H9 (cell line): ENCODE measurements at regions not wholly inside any gene's neighbourhood (a gene's known extent, or its start where the extent isn't known, plus 50 kb on each side); places are given as distances from the start of the nearest gene placed in this dataset.

ENCODE experiments used
- DNase-seq: peaks from one replicate; pipeline ENCODE4 v3.0.0-alpha.2; 2017
- H2AFZ ChIP-seq: one replicate; pipeline ENCODE4 v1.6.1; 2013; ENCODE audit warnings: mild to moderate bottlenecking, low read length, control low read depth, moderate library complexity
- H2AK5ac ChIP-seq: 2 replicates; pipeline ENCODE4 v1.6.1; 2013; ENCODE audit warnings: low read length, control low read depth, mixed read lengths; ENCODE audit not compliant: insufficient read length
- H2BK120ac ChIP-seq: one replicate; pipeline ENCODE4 v1.6.1; 2013; ENCODE audit warnings: low read depth, mild to moderate bottlenecking, low read length, control low read depth, inconsistent platforms; ENCODE audit not compliant: poor library complexity, severe bottlenecking
- H2BK12ac ChIP-seq: 2 replicates; pipeline ENCODE4 v1.6.1; 2013; ENCODE audit warnings: low read length, control low read depth, mixed read lengths, low read depth; ENCODE audit not compliant: insufficient read length
- H2BK15ac ChIP-seq: 2 replicates; pipeline ENCODE4 v1.6.1; 2013; ENCODE audit warnings: low read depth, low read length, control low read depth
- H2BK20ac ChIP-seq: one replicate; pipeline ENCODE4 v1.6.1; 2013; ENCODE audit warnings: low read depth, mild to moderate bottlenecking, low read length, control low read depth, inconsistent platforms; ENCODE audit not compliant: poor library complexity, severe bottlenecking
- H2BK5ac ChIP-seq: 2 replicates; pipeline ENCODE4 v1.6.1; 2013; ENCODE audit warnings: low read length, control low read depth, mixed read lengths; ENCODE audit not compliant: insufficient read length
- H3K14ac ChIP-seq: 2 replicates; pipeline ENCODE4 v1.6.1; 2013; ENCODE audit warnings: low read length, control low read depth; ENCODE audit not compliant: insufficient read depth
- H3K18ac ChIP-seq: 2 replicates; pipeline ENCODE4 v1.6.1; 2013; ENCODE audit warnings: low read depth, mild to moderate bottlenecking, mixed read lengths, low read length, control low read depth; ENCODE audit not compliant: insufficient read length
- H3K23ac ChIP-seq: 2 replicates; pipeline ENCODE4 v1.6.1; 2013; ENCODE audit warnings: low read length, control low read depth, mixed read lengths, low read depth; ENCODE audit not compliant: insufficient read length
- H3K23me2 ChIP-seq: 2 replicates; pipeline ENCODE4 v1.6.1; 2013; ENCODE audit warnings: low read depth, mild to moderate bottlenecking, mixed read lengths, low read length, control low read depth; ENCODE audit not compliant: insufficient read length, poor library complexity, severe bottlenecking
- H3K27ac ChIP-seq: 2 replicates; pipeline ENCODE4 v1.5.1; 2013; ENCODE audit warnings: low read length, control low read depth, mixed read lengths, low read depth; ENCODE audit not compliant: insufficient read length
- H3K27me3 ChIP-seq: 2 replicates; pipeline ENCODE4 v1.6.1; 2013; ENCODE audit warnings: low read length, control low read depth, inconsistent platforms; ENCODE audit not compliant: insufficient read depth
- H3K4ac ChIP-seq: 2 replicates; pipeline ENCODE4 v1.6.1; 2013; ENCODE audit warnings: low read depth, mild to moderate bottlenecking, control low read depth, inconsistent platforms, low read length, moderate library complexity
- H3K4me1 ChIP-seq: 2 replicates; pipeline ENCODE4 v1.6.1; 2013; ENCODE audit warnings: low read length, control low read depth, inconsistent platforms; ENCODE audit not compliant: insufficient read depth
- H3K4me2 ChIP-seq: 2 replicates; pipeline ENCODE4 v1.6.1; 2013; ENCODE audit warnings: low read length, control low read depth, mixed read lengths; ENCODE audit not compliant: insufficient read length, insufficient read depth
- H3K56ac ChIP-seq: 2 replicates; pipeline ENCODE4 v1.6.1; 2013; ENCODE audit warnings: low read depth, mild to moderate bottlenecking, mixed read lengths, low read length, control low read depth; ENCODE audit not compliant: insufficient read length
- H3K79me1 ChIP-seq: 2 replicates; pipeline ENCODE4 v1.6.1; 2013; ENCODE audit warnings: low read depth, mild to moderate bottlenecking, moderate library complexity, low read length, control low read depth, inconsistent platforms; ENCODE audit not compliant: insufficient read depth, poor library complexity, severe bottlenecking
- H3K79me2 ChIP-seq: 2 replicates; pipeline ENCODE4 v1.6.1; 2013; ENCODE audit warnings: low read length, control low read depth, inconsistent platforms; ENCODE audit not compliant: insufficient read depth
- H3K9ac ChIP-seq: 2 replicates; pipeline ENCODE4 v1.6.1; 2013; ENCODE audit warnings: low read length, control low read depth, mixed read lengths; ENCODE audit not compliant: insufficient read length; ENCODE audit errors: extremely low read depth
- H3K9me3 ChIP-seq: one replicate; pipeline ENCODE4 v1.6.1; 2013; ENCODE audit warnings: low read depth, low read length, inconsistent platforms; ENCODE audit not compliant: control insufficient read depth
- H3T11ph ChIP-seq: one replicate; pipeline ENCODE4 v1.6.1; 2013; ENCODE audit warnings: mild to moderate bottlenecking, low read length, control low read depth, inconsistent platforms
- H4K20me1 ChIP-seq: one replicate; pipeline ENCODE4 v1.6.1; 2013; ENCODE audit not compliant: control insufficient read depth, insufficient read length, insufficient read depth
- H4K5ac ChIP-seq: 2 replicates; pipeline ENCODE4 v1.6.1; 2013; ENCODE audit warnings: low read depth, mild to moderate bottlenecking, mixed read lengths, low read length, control low read depth; ENCODE audit not compliant: insufficient read length
- H4K8ac ChIP-seq: replicated peaks from 2 replicates; pipeline ENCODE4 v1.6.1; 2013; ENCODE audit warnings: low read length, control low read depth, mixed read lengths, low read depth; ENCODE audit not compliant: insufficient read length
- H4K91ac ChIP-seq: 2 replicates; pipeline ENCODE4 v1.6.1; 2013; ENCODE audit warnings: low read depth, mild to moderate bottlenecking, moderate library complexity, mixed read lengths, low read length, control low read depth; ENCODE audit not compliant: insufficient read length
- H3K27ac Mint-ChIP-seq, 3 experiments: 2 replicates in 2 of 3; 3 replicates in 1 of 3; pipeline ENCODE4 v1.8.0; 2020 to 2021; ENCODE audit warnings: mixed read lengths in 3 of 3, mild to moderate bottlenecking in 1 of 3, moderate library complexity in 1 of 3
- H3K27me3 Mint-ChIP-seq: 2 replicates; pipeline ENCODE4 v1.8.0; 2021; ENCODE audit warnings: low read depth, mild to moderate bottlenecking, moderate library complexity, mixed read lengths
- H3K36me3 Mint-ChIP-seq, 3 experiments: 2 replicates in 2 of 3; 3 replicates in 1 of 3; pipeline ENCODE4 v1.8.0; 2020 to 2021; ENCODE audit warnings: low read depth in 3 of 3, mixed read lengths in 3 of 3; ENCODE audit not compliant: insufficient read depth in 1 of 3
- H3K4me1 Mint-ChIP-seq, 2 experiments: 2 replicates each; pipeline ENCODE4 v1.8.0; 2020; ENCODE audit warnings: mixed read lengths in 2 of 2
- H3K4me3 Mint-ChIP-seq, 2 experiments: 2 replicates in 1 of 2; 3 replicates in 1 of 2; pipeline ENCODE4 v1.8.0; 2020 to 2021; ENCODE audit warnings: mild to moderate bottlenecking in 2 of 2, mixed read lengths in 2 of 2, moderate library complexity in 1 of 2
- H3K9me3 Mint-ChIP-seq, 2 experiments: 2 replicates in 1 of 2; 3 replicates in 1 of 2; pipeline ENCODE4 v1.8.0; 2020; ENCODE audit warnings: mild to moderate bottlenecking in 2 of 2, mixed read lengths in 2 of 2, moderate library complexity in 1 of 2
- WGBS: extraction: QIAGEN DNeasy Blood & Tissue Kit; methylation state at CpG from one replicate; pipeline ENCODE4 v1.1.7; 2013; ENCODE audit warnings: missing lambda C conversion rate, low lambda C conversion rate, mixed read lengths; ENCODE audit not compliant: insufficient read length; ENCODE audit errors: extremely low coverage; 5-methylcytosine and 5-hydroxymethylcytosine counted together
- TF ChIP-seq, protein P1 (sequence below): fragments of 200-600 bp; sonication (generic); conservative IDR thresholded peaks from 3 replicates; pipeline ENCODE4 v1.8.0; 2021; ENCODE audit warnings: antibody characterized with exemption, mild to moderate bottlenecking

DNA sequence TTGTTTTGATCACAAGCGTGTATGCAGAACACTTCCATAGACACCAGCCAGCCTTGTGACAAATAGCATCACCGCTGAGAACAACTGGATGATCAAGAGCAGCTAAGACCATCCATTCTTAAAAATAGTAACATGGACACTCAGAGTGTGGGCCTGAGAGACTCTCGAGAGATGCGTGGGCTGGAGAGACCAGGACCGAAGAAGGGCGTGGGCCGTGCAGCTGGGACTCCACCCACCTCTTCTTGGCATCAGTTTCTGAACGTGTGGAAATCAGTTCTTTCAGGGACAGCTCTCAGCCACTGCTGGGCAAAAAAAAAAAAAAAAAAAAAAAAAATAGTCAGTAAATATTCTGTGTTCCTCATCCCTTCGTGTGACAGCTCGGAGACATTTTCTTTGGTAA lies 314.5 kb upstream of the CDH4 start:
- no CpG with 5 or more reads among the region's 10 CpGs for WGBS
- H4K5ac ChIP-seq = no peak overlapping the region
- H2BK12ac ChIP-seq = no peak overlapping the region
- H4K8ac ChIP-seq = no peak overlapping the region
- no peak overlapping the region for H2BK5ac ChIP-seq
- H3K4me1 ChIP-seq = peaks cover 3% of the 10 kb centered on the region; the same call in 1 of the 2 replicates
- TF ChIP-seq, protein P1, sequence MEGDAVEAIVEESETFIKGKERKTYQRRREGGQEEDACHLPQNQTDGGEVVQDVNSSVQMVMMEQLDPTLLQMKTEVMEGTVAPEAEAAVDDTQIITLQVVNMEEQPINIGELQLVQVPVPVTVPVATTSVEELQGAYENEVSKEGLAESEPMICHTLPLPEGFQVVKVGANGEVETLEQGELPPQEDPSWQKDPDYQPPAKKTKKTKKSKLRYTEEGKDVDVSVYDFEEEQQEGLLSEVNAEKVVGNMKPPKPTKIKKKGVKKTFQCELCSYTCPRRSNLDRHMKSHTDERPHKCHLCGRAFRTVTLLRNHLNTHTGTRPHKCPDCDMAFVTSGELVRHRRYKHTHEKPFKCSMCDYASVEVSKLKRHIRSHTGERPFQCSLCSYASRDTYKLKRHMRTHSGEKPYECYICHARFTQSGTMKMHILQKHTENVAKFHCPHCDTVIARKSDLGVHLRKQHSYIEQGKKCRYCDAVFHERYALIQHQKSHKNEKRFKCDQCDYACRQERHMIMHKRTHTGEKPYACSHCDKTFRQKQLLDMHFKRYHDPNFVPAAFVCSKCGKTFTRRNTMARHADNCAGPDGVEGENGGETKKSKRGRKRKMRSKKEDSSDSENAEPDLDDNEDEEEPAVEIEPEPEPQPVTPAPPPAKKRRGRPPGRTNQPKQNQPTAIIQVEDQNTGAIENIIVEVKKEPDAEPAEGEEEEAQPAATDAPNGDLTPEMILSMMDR = no peak
- no peak overlapping the region for H3T11ph ChIP-seq
- H3K23me2 ChIP-seq = no peaks in the 10 kb centered on the region
- H3K27me3 Mint-ChIP-seq = peaks cover 45% of the 10 kb centered on the region
- H3K79me1 ChIP-seq = no peaks in the 10 kb centered on the region
- no peak overlapping the region for H2AFZ ChIP-seq
- no peak overlapping the region for H3K18ac ChIP-seq
- no peak overlapping the region for H2BK20ac ChIP-seq
- no peak overlapping the region for H3K56ac ChIP-seq
- H3K4me3 Mint-ChIP-seq = no peak overlapping the region
- no peaks in the 10 kb centered on the region for H3K9me3 Mint-ChIP-seq
- no peak overlapping the region for H3K4ac ChIP-seq
- no peak overlapping the region for H3K14ac ChIP-seq
- H3K27ac ChIP-seq = no peak overlapping the region
- no peak overlapping the region for H3K9ac ChIP-seq
- H3K4me2 ChIP-seq = no peak overlapping the region
- H3K27me3 ChIP-seq = no peaks in the 10 kb centered on the region; the same call in 1 of the 2 replicates
- H3K27ac Mint-ChIP-seq = peak overlapping the region in 1 of 3 experiments; percentile 30; a peak in 1 of 7 replicates
- no peaks in the 10 kb centered on the region for H3K36me3 Mint-ChIP-seq
- no peak overlapping the region for H2BK120ac ChIP-seq
- H3K4me1 Mint-ChIP-seq = peaks cover 8 to 10% of the 10 kb centered on the region in 2 experiments
- no peaks in the 10 kb centered on the region for H3K9me3 ChIP-seq
- H2BK15ac ChIP-seq = no peak overlapping the region
- H3K79me2 ChIP-seq = no peaks in the 10 kb centered on the region
- no peak for DNase-seq
- H4K91ac ChIP-seq = no peak overlapping the region
- H4K20me1 ChIP-seq = no peaks in the 10 kb centered on the region
- no peak overlapping the region for H2AK5ac ChIP-seq
- no peak overlapping the region for H3K23ac ChIP-seq
